Activated T-helper 17 cell treated with anti-CD3 and anti-CD28 coated beads, Interleukin-2, amount 50 U/mL, for 72 hours (primary cell): ENCODE measurements at regions not wholly inside any gene's neighbourhood (a gene's known extent, or its start where the extent isn't known, plus 50 kb on each side); places are given as distances from the start of the nearest gene placed in this dataset.
"Not testable (repeated sequence)": the region's sequence is repeated elsewhere in the genome, so short reads cannot be mapped to it uniquely, and the experiment has no call there.

Source experiments
- ATAC-seq: fragments of 150-1000 bp; cut with Tn5 transposase; replicated peaks from 2 replicates; pipeline ENCODE4 v1.10.0; 2021; ENCODE audit warnings: mild to moderate bottlenecking, moderate library complexity
- H3K27ac Mint-ChIP-seq: one replicate; pipeline ENCODE4 v1.8.0; 2022; ENCODE audit warnings: mixed read lengths
- H3K27me3 Mint-ChIP-seq: one replicate; pipeline ENCODE4 v1.8.0; 2022; ENCODE audit warnings: mixed read lengths
- H3K36me3 Mint-ChIP-seq: one replicate; pipeline ENCODE4 v1.8.0; 2022; ENCODE audit warnings: low read depth, mild to moderate bottlenecking, mixed read lengths
- H3K4me1 Mint-ChIP-seq: one replicate; pipeline ENCODE4 v1.8.0; 2022; ENCODE audit warnings: mixed read lengths
- H3K4me3 Mint-ChIP-seq: one replicate; pipeline ENCODE4 v1.8.0; 2022; ENCODE audit warnings: mild to moderate bottlenecking, mixed read lengths
- H3K9me3 Mint-ChIP-seq: one replicate; pipeline ENCODE4 v1.8.0; 2022; ENCODE audit warnings: mixed read lengths

DNA sequence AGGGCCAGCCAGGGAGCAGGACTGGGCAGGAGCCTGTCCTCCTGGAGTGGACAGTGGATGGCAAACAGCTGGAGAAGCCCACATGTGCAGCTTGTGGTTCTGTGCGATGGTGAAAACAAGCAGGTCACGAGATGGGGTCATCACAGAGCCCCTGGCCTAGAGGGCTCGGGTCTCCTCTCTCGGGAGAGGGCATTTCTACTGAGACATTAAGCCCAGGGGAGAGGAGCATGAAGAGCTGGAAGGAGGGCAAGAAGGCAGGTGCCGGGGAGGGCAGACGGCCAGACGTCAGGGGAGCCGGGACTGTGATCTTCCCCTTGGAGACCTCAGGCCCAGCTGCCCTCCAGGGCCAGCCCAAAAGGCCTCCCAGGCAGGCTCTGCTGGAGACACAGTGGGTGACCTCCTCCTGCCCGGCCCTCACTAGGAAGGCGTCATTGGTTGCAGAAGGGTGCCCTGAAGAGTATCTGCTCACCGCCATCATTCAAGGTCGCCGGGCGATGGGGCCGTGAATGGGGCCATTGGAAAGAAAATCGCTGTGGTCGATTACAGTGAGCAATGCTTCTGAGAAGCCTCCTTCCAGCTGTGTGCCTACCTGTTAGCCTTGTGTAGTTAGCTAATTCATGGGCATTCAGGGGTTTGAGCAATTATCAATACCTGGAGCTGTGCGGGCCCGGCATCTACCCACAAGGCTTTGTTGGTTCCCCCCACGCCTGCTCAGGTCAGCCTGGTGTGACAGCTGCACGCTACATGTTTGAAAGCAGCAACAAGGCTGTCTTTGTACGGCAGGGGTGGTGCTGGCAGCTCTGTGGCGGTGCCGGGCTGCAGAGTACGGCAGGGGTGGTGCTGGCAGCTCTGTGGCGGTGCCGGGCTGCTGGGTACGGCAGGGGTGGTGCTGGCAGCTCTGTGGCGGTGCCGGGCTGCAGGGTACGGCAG is 72.3 kb upstream of the ACTRT2 start:
- ATAC-seq: no peak
- H3K36me3 Mint-ChIP-seq: no peaks in the 10 kb centered on the region
- no peaks in the 10 kb centered on the region for H3K4me1 Mint-ChIP-seq
- no peak overlapping the region for H3K4me3 Mint-ChIP-seq
- no peak overlapping the region for H3K27ac Mint-ChIP-seq
- peaks cover 5% of the 10 kb centered on the region for H3K9me3 Mint-ChIP-seq
- peaks cover 13% of the 10 kb centered on the region for H3K27me3 Mint-ChIP-seq

- H3K4me1 Mint-ChIP-seq: no peaks in the 10 kb centered on the region
- peaks cover 12% of the 10 kb centered on the region for H3K9me3 Mint-ChIP-seq
- H3K36me3 Mint-ChIP-seq: no peaks in the 10 kb centered on the region
- ATAC-seq: no peak
- H3K27ac Mint-ChIP-seq: no peak overlapping the region
- H3K4me3 Mint-ChIP-seq: no peak overlapping the region
- peaks cover 13% of the 10 kb centered on the region for H3K27me3 Mint-ChIP-seq
Observed at GRCh38 chr1:2949966-2950925, 71.0 kb upstream of the ACTRT2 start.

DNA sequence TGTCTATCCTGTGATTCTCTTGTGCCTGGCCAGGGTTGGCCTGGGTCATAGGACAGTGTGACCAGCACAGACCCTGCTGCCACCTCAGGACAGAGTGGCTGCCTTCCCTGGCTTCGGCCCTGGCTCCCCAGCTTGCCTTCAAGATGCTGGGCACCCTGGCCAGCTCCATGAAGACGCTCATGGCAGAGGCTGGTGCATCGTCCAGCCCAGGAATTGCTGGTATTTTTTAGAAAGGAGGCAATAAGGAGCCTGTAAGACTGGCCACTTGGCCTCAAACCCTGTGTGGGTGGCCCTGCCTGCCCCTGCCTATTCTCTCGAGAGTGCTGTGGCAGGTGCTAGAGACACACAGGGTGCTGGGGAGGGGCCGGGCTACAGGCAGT is 70.4 kb upstream of the ACTRT2 start:
- no peak for ATAC-seq
- Mint-ChIP-seq H3K4me3 (no peak overlapping the region), H3K27ac (no peak overlapping the region), H3K27me3 (peaks cover 13% of the 10 kb centered on the region), H3K9me3 (peaks cover 12% of the 10 kb centered on the region), H3K4me1 (no peaks in the 10 kb centered on the region), H3K36me3 (no peaks in the 10 kb centered on the region)

DNA sequence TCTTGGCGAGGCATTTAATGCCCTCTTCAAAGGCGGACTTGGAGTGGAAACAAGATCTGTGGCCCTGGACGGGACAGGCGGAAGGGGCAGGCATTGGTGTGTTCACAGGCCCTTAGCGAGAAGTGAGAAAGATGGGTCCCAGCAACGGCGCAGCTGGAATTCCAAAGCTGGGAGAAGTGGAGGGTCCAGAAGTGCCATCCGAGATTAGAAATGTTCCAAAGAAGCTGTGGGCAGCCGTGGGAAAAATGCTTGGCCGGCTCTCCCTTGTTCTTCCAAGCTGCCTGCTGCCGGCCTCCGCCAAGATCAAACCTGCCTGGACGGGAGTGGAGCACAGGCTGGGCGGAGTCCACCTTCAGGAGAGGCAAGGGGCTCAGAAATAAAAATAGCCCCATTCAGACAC is 69.4 kb upstream of the ACTRT2 start:
- Mint-ChIP-seq H3K4me1 (no peaks in the 10 kb centered on the region), H3K27me3 (peaks cover 9% of the 10 kb centered on the region), H3K27ac (no peak overlapping the region), H3K9me3 (peaks cover 12% of the 10 kb centered on the region), H3K4me3 (no peak overlapping the region), H3K36me3 (no peaks in the 10 kb centered on the region)
- ATAC-seq: no peak

DNA sequence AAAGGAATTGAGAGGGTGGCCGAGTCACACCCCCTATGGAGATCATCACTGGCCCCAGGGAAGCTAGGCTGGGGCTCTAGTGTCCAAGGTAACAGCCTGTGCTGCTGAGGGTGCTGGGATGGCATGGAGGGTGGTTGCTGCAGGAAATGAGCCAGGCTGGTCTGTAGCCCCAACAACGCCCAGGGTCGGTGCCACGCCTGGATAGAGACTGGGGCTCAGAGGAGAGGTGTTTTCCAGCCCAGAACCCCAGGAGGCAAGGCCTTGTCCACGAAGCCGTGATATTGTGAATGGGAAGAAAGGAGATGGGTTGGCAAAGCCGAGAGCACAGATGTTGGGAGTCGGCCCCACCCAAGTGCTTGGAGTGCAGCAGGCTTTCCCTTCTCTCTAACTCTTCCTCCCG is 68.9 kb upstream of the ACTRT2 start:
- no peak for ATAC-seq
- H3K9me3 Mint-ChIP-seq: peaks cover 12% of the 10 kb centered on the region

GRCh38 chr1:2952992-2953391 is 68.3 kb upstream of the ACTRT2 start:
- no peak for ATAC-seq
- H3K36me3 Mint-ChIP-seq: no peaks in the 10 kb centered on the region
- peaks cover 12% of the 10 kb centered on the region for H3K9me3 Mint-ChIP-seq
- H3K4me1 Mint-ChIP-seq: no peaks in the 10 kb centered on the region
- H3K27me3 Mint-ChIP-seq: peaks cover 4% of the 10 kb centered on the region
- no peak overlapping the region for H3K27ac Mint-ChIP-seq
- no peak overlapping the region for H3K4me3 Mint-ChIP-seq

More for the DNA sequence above, 68.9 kb upstream of the ACTRT2 start:
- Mint-ChIP-seq H3K4me3 (no peak overlapping the region), H3K36me3 (no peaks in the 10 kb centered on the region), H3K27me3 (peaks cover 4% of the 10 kb centered on the region), H3K27ac (no peak overlapping the region), H3K4me1 (no peaks in the 10 kb centered on the region)

DNA sequence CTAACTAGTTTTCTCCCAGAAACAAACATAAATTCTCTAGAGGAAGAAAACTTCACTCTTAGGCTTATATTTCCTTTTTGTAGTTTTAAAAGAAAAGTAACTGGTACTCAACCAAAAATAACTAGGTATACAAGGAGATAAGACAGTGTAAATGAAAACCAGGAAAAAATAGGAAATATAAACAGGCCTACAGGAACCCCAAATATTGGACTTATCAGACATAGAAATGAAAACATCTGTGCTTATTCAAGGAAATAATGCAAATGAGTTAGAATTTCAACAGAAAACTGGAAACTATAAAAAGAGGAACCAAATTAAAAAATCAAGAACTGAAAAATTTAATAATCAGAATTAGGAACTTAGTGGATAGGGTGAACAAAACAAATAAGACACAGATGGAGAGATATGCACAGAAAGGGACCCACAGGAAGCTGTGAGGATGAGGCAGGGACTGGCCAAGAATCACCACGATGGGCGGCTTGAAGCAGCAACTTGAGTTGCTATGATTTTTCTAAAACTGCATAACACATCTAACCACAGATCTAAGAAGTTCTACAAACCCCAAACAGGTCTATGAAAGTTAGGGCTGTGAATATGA is 67.5 kb upstream of the ACTRT2 start:
- H3K4me1 Mint-ChIP-seq: no peaks in the 10 kb centered on the region
- H3K27me3 Mint-ChIP-seq: peaks cover 4% of the 10 kb centered on the region
- no peak overlapping the region for H3K27ac Mint-ChIP-seq
- no peak overlapping the region for H3K4me3 Mint-ChIP-seq
- H3K9me3 Mint-ChIP-seq: peaks cover 15% of the 10 kb centered on the region
- ATAC-seq: no peak
- H3K36me3 Mint-ChIP-seq: no peaks in the 10 kb centered on the region

- Mint-ChIP-seq H3K4me3 (no peak overlapping the region), H3K27me3 (peaks cover under 1% of the 10 kb centered on the region), H3K4me1 (no peaks in the 10 kb centered on the region), H3K9me3 (peaks cover 16% of the 10 kb centered on the region), H3K27ac (no peak overlapping the region), H3K36me3 (no peaks in the 10 kb centered on the region)
- ATAC-seq: no peak
Observed at GRCh38 chr1:2955652-2956051, 65.6 kb upstream of the ACTRT2 start.

GRCh38 chr1:2956576-2956975 is 64.7 kb upstream of the ACTRT2 start:
- H3K9me3 Mint-ChIP-seq: peaks cover 16% of the 10 kb centered on the region
- H3K4me1 Mint-ChIP-seq: no peaks in the 10 kb centered on the region
- H3K36me3 Mint-ChIP-seq: no peaks in the 10 kb centered on the region
- H3K27ac Mint-ChIP-seq: no peak overlapping the region
- no peak for ATAC-seq
- H3K27me3 Mint-ChIP-seq: no peaks in the 10 kb centered on the region
- no peak overlapping the region for H3K4me3 Mint-ChIP-seq

GRCh38 chr1:2957329-2957728 is 63.9 kb upstream of the ACTRT2 start:
- Mint-ChIP-seq H3K27me3 (no peaks in the 10 kb centered on the region), H3K4me3 (no peak overlapping the region), H3K4me1 (no peaks in the 10 kb centered on the region), H3K9me3 (peaks cover 16% of the 10 kb centered on the region), H3K27ac (no peak overlapping the region), H3K36me3 (no peaks in the 10 kb centered on the region)
- no peak for ATAC-seq

GRCh38 chr1:2959881-2960280 is 61.4 kb upstream of the ACTRT2 start:
- not testable (repeated sequence) for H3K4me3 Mint-ChIP-seq, H3K4me1 Mint-ChIP-seq, H3K36me3 Mint-ChIP-seq, H3K27ac Mint-ChIP-seq, H3K9me3 Mint-ChIP-seq, H3K27me3 Mint-ChIP-seq, ATAC-seq

GRCh38 chr1:2961081-2961480 is 60.2 kb upstream of the ACTRT2 start:
- Mint-ChIP-seq H3K27ac (no peak overlapping the region), H3K36me3 (no peaks in the 10 kb centered on the region), H3K4me3 (no peak overlapping the region), H3K4me1 (no peaks in the 10 kb centered on the region), H3K27me3 (no peaks in the 10 kb centered on the region), H3K9me3 (peaks cover 4% of the 10 kb centered on the region)
- ATAC-seq: no peak

DNA sequence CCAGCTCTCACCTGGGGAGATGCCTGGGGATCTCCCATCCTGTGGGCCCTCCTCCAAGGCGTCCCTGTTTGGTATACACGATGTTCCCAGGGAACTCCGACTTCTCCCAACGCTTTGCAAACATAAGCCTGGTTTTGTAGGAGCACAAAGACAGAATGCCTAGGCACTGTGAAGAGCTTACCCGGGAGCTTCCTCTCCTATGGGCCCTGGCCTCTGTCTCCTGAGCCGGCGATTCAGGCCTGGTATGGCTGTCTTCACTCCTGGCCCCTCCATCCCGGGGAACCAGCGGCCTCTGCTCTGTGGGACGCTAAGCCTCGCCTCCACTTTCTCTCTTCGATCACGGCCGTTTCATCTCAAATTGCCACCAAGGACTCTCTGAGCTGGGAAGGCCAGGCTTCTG is 59.6 kb upstream of the ACTRT2 start:
- Mint-ChIP-seq H3K4me1 (no peaks in the 10 kb centered on the region), H3K27ac (no peak overlapping the region), H3K36me3 (no peaks in the 10 kb centered on the region), H3K9me3 (peaks cover 4% of the 10 kb centered on the region), H3K4me3 (no peak overlapping the region), H3K27me3 (no peaks in the 10 kb centered on the region)
- ATAC-seq: no peak

- Mint-ChIP-seq H3K4me3 (no peak overlapping the region), H3K27ac (no peak overlapping the region), H3K27me3 (no peaks in the 10 kb centered on the region), H3K36me3 (no peaks in the 10 kb centered on the region), H3K9me3 (peaks cover 4% of the 10 kb centered on the region), H3K4me1 (no peaks in the 10 kb centered on the region)
- ATAC-seq: no peak
Observed at GRCh38 chr1:2962061-2962460, 59.2 kb upstream of the ACTRT2 start.
